Coronary artery (tissue), 2 donors: ENCODE measurements at regions not wholly inside any gene's neighbourhood (a gene's known extent, or its start where the extent isn't known, plus 50 kb on each side); places are given as distances from the start of the nearest gene placed in this dataset.
"Not testable (repeated sequence)": the region's sequence is repeated elsewhere in the genome, so short reads cannot be mapped to it uniquely, and the experiment has no call there.

Experiments
- DNase-seq: peaks from one replicate; pipeline ENCODE4 v3.0.0-alpha.2; 2017; ENCODE audit warnings: low spot score
- H3K27ac ChIP-seq, 2 donors: fragments of 200-600 bp; sonication (generic); one replicate each; pipeline ENCODE4 v1.5.1; 2016 to 2019
- H3K4me3 ChIP-seq: fragments of 200-600 bp; sonication (generic); 2 replicates; pipeline ENCODE4 v1.5.1; 2016; ENCODE audit warnings: mild to moderate bottlenecking, moderate library complexity
- TF ChIP-seq, protein P1 (sequence below): fragments of 200-600 bp; sonication (generic); IDR thresholded peaks from one replicate; pipeline ENCODE4 v1.5.1; 2019; ENCODE audit warnings: antibody characterized with exemption

GRCh38 chr19:34871911-34872310 is 54.8 kb upstream of the ZNF30 start:
- H3K27ac ChIP-seq, H3K4me3 ChIP-seq, DNase-seq: not testable (repeated sequence)

- Histone ChIP-seq H3K27ac (no peak overlapping the region), H3K4me3 (no peak overlapping the region)
- DNase-seq, result no peak
- TF ChIP-seq, protein P1, sequence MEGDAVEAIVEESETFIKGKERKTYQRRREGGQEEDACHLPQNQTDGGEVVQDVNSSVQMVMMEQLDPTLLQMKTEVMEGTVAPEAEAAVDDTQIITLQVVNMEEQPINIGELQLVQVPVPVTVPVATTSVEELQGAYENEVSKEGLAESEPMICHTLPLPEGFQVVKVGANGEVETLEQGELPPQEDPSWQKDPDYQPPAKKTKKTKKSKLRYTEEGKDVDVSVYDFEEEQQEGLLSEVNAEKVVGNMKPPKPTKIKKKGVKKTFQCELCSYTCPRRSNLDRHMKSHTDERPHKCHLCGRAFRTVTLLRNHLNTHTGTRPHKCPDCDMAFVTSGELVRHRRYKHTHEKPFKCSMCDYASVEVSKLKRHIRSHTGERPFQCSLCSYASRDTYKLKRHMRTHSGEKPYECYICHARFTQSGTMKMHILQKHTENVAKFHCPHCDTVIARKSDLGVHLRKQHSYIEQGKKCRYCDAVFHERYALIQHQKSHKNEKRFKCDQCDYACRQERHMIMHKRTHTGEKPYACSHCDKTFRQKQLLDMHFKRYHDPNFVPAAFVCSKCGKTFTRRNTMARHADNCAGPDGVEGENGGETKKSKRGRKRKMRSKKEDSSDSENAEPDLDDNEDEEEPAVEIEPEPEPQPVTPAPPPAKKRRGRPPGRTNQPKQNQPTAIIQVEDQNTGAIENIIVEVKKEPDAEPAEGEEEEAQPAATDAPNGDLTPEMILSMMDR, result no peak
Observed at GRCh38 chr19:34867631-34868030, 59.1 kb upstream of the ZNF30 start.

DNA sequence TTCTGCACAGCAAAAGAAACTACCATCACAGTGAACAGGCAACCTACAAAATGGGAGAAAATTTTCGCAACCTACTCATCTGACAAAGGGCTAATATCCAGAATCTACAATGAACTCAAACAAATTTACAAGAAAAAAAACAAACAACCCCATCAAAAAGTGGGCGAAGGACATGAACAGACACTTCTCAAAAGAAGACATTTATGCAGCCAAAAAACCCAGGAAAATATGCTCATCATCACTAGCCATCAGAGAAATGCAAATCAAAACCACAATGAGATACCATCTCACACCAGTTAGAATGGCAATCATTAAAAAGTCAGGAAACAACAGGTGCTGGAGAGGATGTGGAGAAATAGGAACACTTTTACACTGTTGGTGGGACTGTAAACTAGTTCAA is 61.5 kb upstream of the ZNF30 start:
- H3K4me3 ChIP-seq, DNase-seq, H3K27ac ChIP-seq: not testable (repeated sequence)

DNA sequence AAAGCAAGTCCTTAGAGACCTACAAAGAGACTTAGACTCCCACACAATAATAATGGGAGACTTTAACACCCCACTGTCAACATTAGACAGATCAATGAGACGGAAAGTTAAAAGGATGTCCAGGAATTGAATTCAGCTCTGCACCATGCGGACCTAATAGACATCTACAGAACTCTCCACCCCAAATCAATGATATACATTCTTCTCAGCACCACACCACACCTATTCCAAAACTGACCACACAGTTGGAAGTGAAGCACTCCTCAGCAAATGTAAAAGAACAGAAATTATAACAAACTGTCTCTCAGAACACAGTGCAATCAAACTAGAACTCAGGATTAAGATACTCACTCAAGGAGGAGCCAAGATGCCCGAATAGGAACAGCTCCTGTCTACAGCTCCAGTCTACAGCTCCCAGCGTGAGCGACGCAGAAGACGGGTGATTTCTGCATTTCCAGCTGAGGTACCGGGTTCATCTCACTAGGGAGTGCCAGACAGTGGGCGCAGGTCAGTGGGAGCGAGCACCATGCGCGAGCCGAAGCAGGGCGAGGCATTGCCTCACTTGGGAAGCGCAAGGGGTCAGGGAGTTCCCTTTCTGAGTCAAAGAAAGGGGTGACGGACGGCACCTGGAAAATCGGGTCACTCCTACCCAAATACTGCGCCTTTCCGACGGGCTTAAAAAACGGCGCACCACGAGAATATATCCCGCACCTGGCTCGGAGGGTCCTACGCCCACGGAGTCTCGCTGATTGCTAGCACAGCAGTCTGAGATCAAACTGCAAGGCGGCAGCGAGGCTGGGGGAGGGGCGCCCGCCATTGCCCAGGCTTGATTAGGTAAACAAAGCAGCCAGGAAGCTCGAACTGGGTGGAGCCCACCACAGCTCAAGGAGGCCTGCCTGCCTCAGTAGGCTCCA is 66.6 kb upstream of the ZNF30 start:
- H3K27ac ChIP-seq, DNase-seq: not testable (repeated sequence)
- H3K4me3 ChIP-seq, result peak overlapping the region; percentile 34

DNA sequence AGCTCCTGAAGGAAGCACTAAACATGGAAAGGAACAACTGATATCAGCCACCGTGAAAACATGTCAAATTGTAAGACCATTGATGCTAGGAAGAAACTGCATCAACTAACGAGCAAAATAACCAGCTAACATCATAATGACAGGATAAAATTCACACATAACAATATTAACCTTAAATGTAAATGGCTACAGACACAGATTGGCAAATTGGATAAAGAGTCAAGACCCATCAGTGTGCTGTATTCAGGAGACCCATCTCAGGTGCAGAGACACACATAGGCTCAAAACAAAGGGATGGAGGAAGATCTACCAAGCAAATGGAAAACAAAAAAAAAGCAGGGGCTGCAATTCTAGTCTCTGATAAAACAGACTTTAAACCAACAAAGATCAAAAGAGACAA is 67.4 kb upstream of the ZNF30 start:
- not testable (repeated sequence) for H3K4me3 ChIP-seq, DNase-seq, H3K27ac ChIP-seq

GRCh38 chr19:34856052-34856451 is 70.7 kb upstream of the ZNF30 start:
- no peak overlapping the region for H3K4me3 ChIP-seq
- no peak for DNase-seq
- no peak overlapping the region for H3K27ac ChIP-seq
- TF ChIP-seq, protein P1, result no peak

DNA sequence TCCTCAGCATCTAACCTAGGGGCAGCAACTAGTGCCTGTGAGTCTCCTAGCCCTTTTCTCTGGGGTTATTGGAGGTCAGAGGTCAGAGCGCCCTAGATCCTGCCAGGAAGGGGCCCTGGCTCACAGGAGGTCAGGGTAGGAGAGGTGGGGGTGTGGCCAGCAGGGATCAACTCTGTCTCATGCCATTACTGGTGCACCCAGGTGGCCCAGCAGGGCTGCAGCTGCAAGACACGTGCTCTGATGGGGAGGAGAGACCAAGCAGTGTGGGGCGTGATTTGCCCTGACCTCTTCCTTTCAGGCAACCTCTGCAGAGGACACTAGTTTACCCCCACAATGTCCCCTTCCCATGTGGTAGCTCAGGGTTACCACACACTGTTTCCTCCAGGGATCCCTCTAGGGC is 73.3 kb upstream of the ZNF30 start:
- Histone ChIP-seq H3K4me3 (no peak overlapping the region), H3K27ac (no peak overlapping the region)
- TF ChIP-seq, protein P1, result no peak
- DNase-seq, result no peak

DNA sequence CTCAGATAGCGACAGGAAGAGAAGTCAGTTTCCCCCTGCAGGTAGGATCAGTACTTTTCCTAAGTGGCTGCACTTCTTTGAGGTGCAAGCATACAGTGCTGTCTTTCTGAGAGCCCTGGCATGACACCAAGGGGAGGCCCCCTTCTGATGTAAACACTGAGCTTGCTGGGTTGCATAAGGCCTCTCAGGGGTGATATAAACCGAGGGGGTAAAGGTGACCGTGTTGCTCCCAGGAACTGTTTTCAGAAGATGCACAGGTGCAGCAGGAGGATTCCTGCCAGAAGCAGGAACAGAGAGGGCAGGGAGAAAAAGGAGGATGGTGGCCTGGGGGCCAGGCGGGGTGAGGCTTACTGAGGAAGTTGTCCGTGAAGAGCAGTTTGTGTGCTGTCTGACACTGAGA is 74.0 kb upstream of the ZNF30 start:
- Histone ChIP-seq H3K4me3 (no peak overlapping the region), H3K27ac (no peak overlapping the region)
- DNase-seq, result no peak
- TF ChIP-seq, protein P1, result no peak

- TF ChIP-seq, protein P1, result no peak
- H3K27ac ChIP-seq, result no peak overlapping the region
- no peak for DNase-seq
- no peak overlapping the region for H3K4me3 ChIP-seq
Observed at GRCh38 chr19:34851277-34851804, 75.4 kb upstream of the ZNF30 start.
